ENCODE measurements at regions not wholly inside any gene's neighbourhood (a gene's known extent, or its start where the extent isn't known, plus 50 kb on each side); places are given as distances from the start of the nearest gene placed in this dataset.
"Not testable (repeated sequence)": the region's sequence is repeated elsewhere in the genome, so short reads cannot be mapped to it uniquely, and the experiment has no call there.

GRCh38 chr1:121117298-121117611, 66.9 kb downstream of the FAM72B start:
- H3K4me2 ChIP-seq (ENCODE audit: insufficient read depth, insufficient read length, low read length); H3K4me3 Mint-ChIP-seq: not testable (repeated sequence)

GRCh38 chr1:121117622-121118479, 66.3 kb downstream of the FAM72B start:
- H2BK15ac ChIP-seq (ENCODE audit: low read depth, low read length); H3K4me3 Mint-ChIP-seq; H3K4me2 ChIP-seq (ENCODE audit: insufficient read depth, insufficient read length, low read length); H2BK12ac ChIP-seq (ENCODE audit: insufficient read length, low read depth, low read length); H4K5ac ChIP-seq (ENCODE audit: insufficient read length, low read depth, low read length); H2BK5ac ChIP-seq (ENCODE audit: insufficient read length, low read length); H3K9ac ChIP-seq (ENCODE audit: extremely low read depth, insufficient read length, low read length); H2BK120ac ChIP-seq (ENCODE audit: low read depth, low read length, poor library complexity, severe bottlenecking); H2AK5ac ChIP-seq (ENCODE audit: insufficient read length, low read length); H3K27me3 Mint-ChIP-seq (ENCODE audit: low read depth); H3K79me2 ChIP-seq (ENCODE audit: insufficient read depth, low read length); H3K27me3 ChIP-seq (ENCODE audit: insufficient read depth, low read length); H3K4ac ChIP-seq (ENCODE audit: low read depth, low read length); H4K91ac ChIP-seq (ENCODE audit: insufficient read length, low read depth, low read length); H2AFZ ChIP-seq (ENCODE audit: low read length); H4K20me1 ChIP-seq (ENCODE audit: control insufficient read depth, insufficient read depth, insufficient read length); H4K8ac ChIP-seq (replicated peaks; ENCODE audit: insufficient read length, low read depth, low read length); H2BK20ac ChIP-seq (ENCODE audit: low read depth, low read length, poor library complexity, severe bottlenecking); H3K79me1 ChIP-seq (ENCODE audit: insufficient read depth, low read depth, low read length, poor library complexity, severe bottlenecking); H3K9me3 Mint-ChIP-seq; H3K4me1 ChIP-seq (ENCODE audit: insufficient read depth, low read length); H3K9me3 ChIP-seq (ENCODE audit: control insufficient read depth, low read depth, low read length); H3K4me1 Mint-ChIP-seq; H3K14ac ChIP-seq (ENCODE audit: insufficient read depth, low read length); H3T11ph ChIP-seq (ENCODE audit: low read length); H3K56ac ChIP-seq (ENCODE audit: insufficient read length, low read depth, low read length); H3K18ac ChIP-seq (ENCODE audit: insufficient read length, low read depth, low read length); H3K27ac Mint-ChIP-seq; DNase-seq; H3K27ac ChIP-seq (ENCODE audit: insufficient read length, low read depth, low read length); H3K36me3 Mint-ChIP-seq (ENCODE audit: insufficient read depth in 1 of 3, low read depth in 3 of 3); H3K23me2 ChIP-seq (ENCODE audit: insufficient read length, low read depth, low read length, poor library complexity, severe bottlenecking); H3K23ac ChIP-seq (ENCODE audit: insufficient read length, low read depth, low read length): not testable (repeated sequence)
- WGBS (ENCODE audit: extremely low coverage, insufficient read length, low lambda C conversion rate) = no CpG with 5 or more reads among the region's 47 CpGs

More at GRCh38 chr1:121117298-121117611, 66.9 kb downstream of the FAM72B start:
- H2BK5ac ChIP-seq (ENCODE audit: insufficient read length, low read length); H3K23me2 ChIP-seq (ENCODE audit: insufficient read length, low read depth, low read length, poor library complexity, severe bottlenecking); H3K79me2 ChIP-seq (ENCODE audit: insufficient read depth, low read length); H3K27me3 ChIP-seq (ENCODE audit: insufficient read depth, low read length); H2BK12ac ChIP-seq (ENCODE audit: insufficient read length, low read depth, low read length); H3K23ac ChIP-seq (ENCODE audit: insufficient read length, low read depth, low read length); H3K36me3 Mint-ChIP-seq (ENCODE audit: insufficient read depth in 1 of 3, low read depth in 3 of 3); H4K5ac ChIP-seq (ENCODE audit: insufficient read length, low read depth, low read length); H3T11ph ChIP-seq (ENCODE audit: low read length); H2AK5ac ChIP-seq (ENCODE audit: insufficient read length, low read length); H3K27ac Mint-ChIP-seq; H3K4me1 Mint-ChIP-seq; H4K20me1 ChIP-seq (ENCODE audit: control insufficient read depth, insufficient read depth, insufficient read length); H3K14ac ChIP-seq (ENCODE audit: insufficient read depth, low read length); H3K9me3 ChIP-seq (ENCODE audit: control insufficient read depth, low read depth, low read length); H3K9me3 Mint-ChIP-seq; H3K18ac ChIP-seq (ENCODE audit: insufficient read length, low read depth, low read length); H3K9ac ChIP-seq (ENCODE audit: extremely low read depth, insufficient read length, low read length); H3K79me1 ChIP-seq (ENCODE audit: insufficient read depth, low read depth, low read length, poor library complexity, severe bottlenecking); H2BK15ac ChIP-seq (ENCODE audit: low read depth, low read length); H3K4ac ChIP-seq (ENCODE audit: low read depth, low read length); H3K56ac ChIP-seq (ENCODE audit: insufficient read length, low read depth, low read length); H2BK120ac ChIP-seq (ENCODE audit: low read depth, low read length, poor library complexity, severe bottlenecking); H3K27me3 Mint-ChIP-seq (ENCODE audit: low read depth); H3K27ac ChIP-seq (ENCODE audit: insufficient read length, low read depth, low read length); H2AFZ ChIP-seq (ENCODE audit: low read length); H4K8ac ChIP-seq (replicated peaks; ENCODE audit: insufficient read length, low read depth, low read length); DNase-seq; H3K4me1 ChIP-seq (ENCODE audit: insufficient read depth, low read length); H2BK20ac ChIP-seq (ENCODE audit: low read depth, low read length, poor library complexity, severe bottlenecking); H4K91ac ChIP-seq (ENCODE audit: insufficient read length, low read depth, low read length): not testable (repeated sequence)
- WGBS (ENCODE audit: extremely low coverage, insufficient read length, low lambda C conversion rate) = no CpG with 5 or more reads among the region's 10 CpGs
